HEK293 (cell line): ENCODE measurements at regions not wholly inside any gene's neighbourhood (a gene's known extent, or its start where the extent isn't known, plus 50 kb on each side); places are given as distances from the start of the nearest gene placed in this dataset.
"Not testable (repeated sequence)": the region's sequence is repeated elsewhere in the genome, so short reads cannot be mapped to it uniquely, and the experiment has no call there.

Source experiments
- CTCF ChIA-PET: fragments of 350-600 bp; formaldehyde crosslinking; extraction: SDS; loops from one replicate; lab custom pipeline; 2021; ENCODE audit warnings: antibody characterized with exemption; lab: Yijun Ruan, JAX
- POLR2A ChIA-PET: fragments of 300-600 bp; formaldehyde crosslinking; extraction: SDS; loops from one replicate; lab custom pipeline; 2020; ENCODE audit warnings: antibody characterized with exemption, inconsistent platforms; lab: Yijun Ruan, JAX
- H3K27ac ChIP-seq: fragments of 200-500 bp; sonication (Bioruptor generic); 2 replicates; pipeline ENCODE4 v1.5.1; 2014; ENCODE audit warnings: low read depth, low read length, control low read depth, inconsistent platforms; ENCODE audit errors: extremely low read depth
- H3K36me3 ChIP-seq, 2 experiments: fragments of 200-500 bp in 1 of 2; sonication (Bioruptor generic) in 1 of 2; 1 replicate in 1 of 2; 2 replicates in 1 of 2; pipeline ENCODE4 v1.5.1; 2014 to 2017; ENCODE audit warnings: inconsistent platforms in 2 of 2, low read length in 2 of 2; ENCODE audit not compliant: control insufficient read depth in 2 of 2, insufficient read depth in 1 of 2
- H3K4me1 ChIP-seq: fragments of 200-500 bp; sonication (Bioruptor generic); 2 replicates; pipeline ENCODE4 v1.5.1; 2014; ENCODE audit warnings: mild to moderate bottlenecking, low read length, inconsistent platforms; ENCODE audit not compliant: control insufficient read depth, insufficient read depth
- H3K4me3 ChIP-seq: 2 replicates; pipeline ENCODE4 v1.5.1; 2011; ENCODE audit warnings: low read depth, mild to moderate bottlenecking, control low read depth, low read length, moderate library complexity
- H3K9me3 ChIP-seq: fragments of 200-500 bp; sonication (Bioruptor generic); 2 replicates; pipeline ENCODE4 v1.5.1; 2014; ENCODE audit warnings: low read depth, low read length, inconsistent platforms; ENCODE audit not compliant: control insufficient read depth, insufficient read depth
- GLIS2 ChIP-seq: fragments of 450-650 bp; formaldehyde crosslinking; IDR thresholded peaks from 2 replicates; pipeline ENCODE4 v1.5.1; 2016; ENCODE audit warnings: missing biosample characterization, missing genetic modification characterization
- ZEB2 ChIP-seq: fragments of 450-650 bp; formaldehyde crosslinking; IDR thresholded peaks from 2 replicates; pipeline ENCODE4 v1.5.1; 2016; ENCODE audit warnings: missing biosample characterization, missing genetic modification characterization
- ZFP69B ChIP-seq: fragments of 450-650 bp; formaldehyde crosslinking; IDR thresholded peaks from 2 replicates; pipeline ENCODE4 v1.5.1; 2016; ENCODE audit warnings: missing biosample characterization, missing genetic modification characterization
- ZNF10 ChIP-seq: fragments of 450-650 bp; formaldehyde crosslinking; IDR thresholded peaks from 2 replicates; pipeline ENCODE4 v1.5.1; 2017; ENCODE audit warnings: missing biosample characterization, missing genetic modification characterization
- ZNF350 ChIP-seq: fragments of 450-650 bp; formaldehyde crosslinking; IDR thresholded peaks from 2 replicates; pipeline ENCODE4 v1.5.0; 2017; ENCODE audit warnings: missing biosample characterization, mild to moderate bottlenecking, missing genetic modification characterization
- ZNF48 ChIP-seq: fragments of 450-650 bp; formaldehyde crosslinking; IDR thresholded peaks from 2 replicates; pipeline ENCODE4 v1.5.1; 2016; ENCODE audit warnings: missing biosample characterization, missing genetic modification characterization
- ZNF561 ChIP-seq: fragments of 450-650 bp; IDR thresholded peaks from 2 replicates; pipeline ENCODE4 v1.5.1; 2018; ENCODE audit warnings: missing biosample characterization, missing genetic modification characterization, borderline replicate concordance
- ZNF585B ChIP-seq: fragments of 450-650 bp; formaldehyde crosslinking; IDR thresholded peaks from 2 replicates; pipeline ENCODE4 v1.5.1; 2016; ENCODE audit warnings: missing biosample characterization, missing genetic modification characterization
- ZNF677 ChIP-seq: fragments of 450-650 bp; IDR thresholded peaks from 2 replicates; pipeline ENCODE4 v1.5.0; 2018; ENCODE audit warnings: missing biosample characterization, mild to moderate bottlenecking, missing genetic modification characterization, moderate library complexity
- ZNF785 ChIP-seq: fragments of 450-650 bp; formaldehyde crosslinking; IDR thresholded peaks from 2 replicates; pipeline ENCODE4 v1.5.1; 2016; ENCODE audit warnings: missing biosample characterization, missing genetic modification characterization
- TF ChIP-seq, protein P1 (sequence below): fragments of 450-650 bp; formaldehyde crosslinking; IDR thresholded peaks from 2 replicates; pipeline ENCODE4 v1.5.1; 2017; ENCODE audit warnings: missing biosample characterization, missing genetic modification characterization
- TF ChIP-seq, protein P2 (sequence below): fragments of 450-650 bp; formaldehyde crosslinking; IDR thresholded peaks from 2 replicates; pipeline ENCODE4 v1.5.1; 2016; ENCODE audit warnings: missing biosample characterization, missing genetic modification characterization
- TF ChIP-seq, protein P3 (sequence below): fragments of 450-650 bp; formaldehyde crosslinking; IDR thresholded peaks from 2 replicates; pipeline ENCODE4 v1.5.1; 2016; ENCODE audit warnings: missing biosample characterization, missing genetic modification characterization

DNA sequence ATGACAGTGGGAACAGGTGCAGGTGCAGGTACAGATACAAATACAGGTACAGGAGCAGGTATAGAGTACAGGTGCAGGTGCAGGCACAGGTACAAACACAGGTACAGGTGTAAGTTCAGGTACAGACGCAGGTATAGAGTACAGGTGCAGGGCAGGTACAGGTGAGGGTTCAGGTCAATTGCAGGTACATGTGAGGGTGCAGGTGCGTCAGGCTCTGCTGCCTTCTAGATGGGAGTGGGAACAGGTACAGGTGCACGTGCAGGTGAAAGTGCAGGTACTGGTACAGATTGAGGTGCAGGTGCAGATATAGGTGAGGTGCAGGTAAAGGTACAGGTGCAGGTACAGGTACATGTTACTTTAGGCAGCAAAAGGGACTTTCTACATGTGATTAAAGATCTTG, 85.7 kb downstream of the CRLF2 start:
- POLR2A ChIA-PET, result no interaction called here
- no peaks in the 10 kb centered on the region for H3K4me1 ChIP-seq
- H3K4me3 ChIP-seq, result no peak overlapping the region
- no peaks in the 10 kb centered on the region for H3K36me3 ChIP-seq
- CTCF ChIA-PET, result no interaction called here
- no peaks in the 10 kb centered on the region for H3K9me3 ChIP-seq
- no peak overlapping the region for H3K27ac ChIP-seq
- TF ChIP-seq ZNF48 (tag by site-specific recombination), result no peak
- TF ChIP-seq, protein P1, sequence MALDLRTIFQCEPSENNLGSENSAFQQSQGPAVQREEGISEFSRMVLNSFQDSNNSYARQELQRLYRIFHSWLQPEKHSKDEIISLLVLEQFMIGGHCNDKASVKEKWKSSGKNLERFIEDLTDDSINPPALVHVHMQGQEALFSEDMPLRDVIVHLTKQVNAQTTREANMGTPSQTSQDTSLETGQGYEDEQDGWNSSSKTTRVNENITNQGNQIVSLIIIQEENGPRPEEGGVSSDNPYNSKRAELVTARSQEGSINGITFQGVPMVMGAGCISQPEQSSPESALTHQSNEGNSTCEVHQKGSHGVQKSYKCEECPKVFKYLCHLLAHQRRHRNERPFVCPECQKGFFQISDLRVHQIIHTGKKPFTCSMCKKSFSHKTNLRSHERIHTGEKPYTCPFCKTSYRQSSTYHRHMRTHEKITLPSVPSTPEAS, result no peak
- TF ChIP-seq ZEB2 (tag by site-specific recombination), result peak; percentile 98

DNA sequence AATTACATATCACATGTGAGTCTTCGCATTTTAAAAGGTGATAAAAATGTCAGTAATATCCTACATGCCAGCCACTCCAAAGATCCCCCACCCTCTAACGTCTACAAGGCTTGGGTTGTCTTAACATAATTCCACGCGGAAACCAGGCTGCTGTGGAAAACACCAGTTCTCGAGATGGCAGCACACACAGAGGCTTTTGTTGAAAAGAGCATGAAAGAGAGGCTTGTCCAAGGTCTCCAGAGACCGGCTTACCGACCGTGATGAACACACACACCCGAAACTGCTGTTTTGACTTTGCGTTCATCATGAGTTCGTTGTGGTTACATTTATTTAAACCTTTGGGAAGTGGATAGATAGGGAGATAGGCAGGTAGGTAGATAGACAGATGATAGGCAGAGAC, 87.9 kb downstream of the CRLF2 start:
- Histone ChIP-seq H3K4me3 (no peak overlapping the region), H3K4me1 (no peaks in the 10 kb centered on the region), H3K9me3 (no peaks in the 10 kb centered on the region), H3K36me3 (no peaks in the 10 kb centered on the region), H3K27ac (no peak overlapping the region)
- TF ChIP-seq, protein P2, sequence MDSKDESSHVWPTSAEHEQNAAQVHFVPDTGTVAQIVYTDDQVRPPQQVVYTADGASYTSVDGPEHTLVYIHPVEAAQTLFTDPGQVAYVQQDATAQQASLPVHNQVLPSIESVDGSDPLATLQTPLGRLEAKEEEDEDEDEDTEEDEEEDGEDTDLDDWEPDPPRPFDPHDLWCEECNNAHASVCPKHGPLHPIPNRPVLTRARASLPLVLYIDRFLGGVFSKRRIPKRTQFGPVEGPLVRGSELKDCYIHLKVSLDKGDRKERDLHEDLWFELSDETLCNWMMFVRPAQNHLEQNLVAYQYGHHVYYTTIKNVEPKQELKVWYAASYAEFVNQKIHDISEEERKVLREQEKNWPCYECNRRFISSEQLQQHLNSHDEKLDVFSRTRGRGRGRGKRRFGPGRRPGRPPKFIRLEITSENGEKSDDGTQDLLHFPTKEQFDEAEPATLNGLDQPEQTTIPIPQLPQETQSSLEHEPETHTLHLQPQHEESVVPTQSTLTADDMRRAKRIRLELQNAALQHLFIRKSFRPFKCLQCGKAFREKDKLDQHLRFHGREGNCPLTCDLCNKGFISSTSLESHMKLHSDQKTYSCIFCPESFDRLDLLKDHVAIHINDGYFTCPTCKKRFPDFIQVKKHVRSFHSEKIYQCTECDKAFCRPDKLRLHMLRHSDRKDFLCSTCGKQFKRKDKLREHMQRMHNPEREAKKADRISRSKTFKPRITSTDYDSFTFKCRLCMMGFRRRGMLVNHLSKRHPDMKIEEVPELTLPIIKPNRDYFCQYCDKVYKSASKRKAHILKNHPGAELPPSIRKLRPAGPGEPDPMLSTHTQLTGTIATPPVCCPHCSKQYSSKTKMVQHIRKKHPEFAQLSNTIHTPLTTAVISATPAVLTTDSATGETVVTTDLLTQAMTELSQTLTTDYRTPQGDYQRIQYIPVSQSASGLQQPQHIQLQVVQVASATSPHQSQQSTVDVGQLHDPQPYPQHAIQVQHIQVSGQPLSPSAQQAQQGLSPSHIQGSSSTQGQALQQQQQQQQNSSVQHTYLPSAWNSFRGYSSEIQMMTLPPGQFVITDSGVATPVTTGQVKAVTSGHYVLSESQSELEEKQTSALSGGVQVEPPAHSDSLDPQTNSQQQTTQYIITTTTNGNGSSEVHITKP, result no peak
- TF ChIP-seq ZNF350 (tag by site-specific recombination) (no peak), GLIS2 (tag by site-specific recombination) (no peak), ZNF585B (tag by site-specific recombination) (no peak), ZNF677 (tag by site-specific recombination) (no peak), ZFP69B (tag by site-specific recombination) (no peak), ZNF10 (tag by site-specific recombination) (no peak), ZNF561 (no peak)
- TF ChIP-seq, protein P3, sequence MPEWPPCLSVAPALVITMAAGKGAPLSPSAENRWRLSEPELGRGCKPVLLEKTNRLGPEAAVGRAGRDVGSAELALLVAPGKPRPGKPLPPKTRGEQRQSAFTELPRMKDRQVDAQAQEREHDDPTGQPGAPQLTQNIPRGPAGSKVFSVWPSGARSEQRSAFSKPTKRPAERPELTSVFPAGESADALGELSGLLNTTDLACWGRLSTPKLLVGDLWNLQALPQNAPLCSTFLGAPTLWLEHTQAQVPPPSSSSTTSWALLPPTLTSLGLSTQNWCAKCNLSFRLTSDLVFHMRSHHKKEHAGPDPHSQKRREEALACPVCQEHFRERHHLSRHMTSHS, result no peak
- POLR2A ChIA-PET, result no interaction called here
- CTCF ChIA-PET, result no interaction called here

DNA sequence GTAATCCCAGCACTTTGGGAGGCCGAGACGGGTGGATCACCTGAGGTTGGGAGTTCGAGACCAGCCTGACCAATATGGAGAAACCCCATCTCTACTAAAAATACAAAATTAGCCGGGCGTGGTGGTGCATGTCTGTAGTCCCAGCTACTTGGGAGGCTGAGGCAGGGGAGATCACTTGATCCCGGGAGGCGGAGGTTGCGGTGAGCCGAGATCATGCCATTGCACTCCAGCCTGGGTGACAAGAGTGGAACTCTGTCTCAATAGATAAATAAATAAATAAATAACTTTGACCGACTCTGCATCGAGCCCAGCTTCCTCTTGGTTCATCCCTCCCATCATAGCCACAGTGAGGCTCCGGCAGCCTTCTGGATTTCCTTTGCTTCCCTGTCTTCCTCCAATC, 89.6 kb downstream of the CRLF2 start:
- POLR2A ChIA-PET, H3K9me3 ChIP-seq, H3K4me1 ChIP-seq, H3K27ac ChIP-seq, H3K4me3 ChIP-seq, H3K36me3 ChIP-seq, CTCF ChIA-PET: not testable (repeated sequence)

DNA sequence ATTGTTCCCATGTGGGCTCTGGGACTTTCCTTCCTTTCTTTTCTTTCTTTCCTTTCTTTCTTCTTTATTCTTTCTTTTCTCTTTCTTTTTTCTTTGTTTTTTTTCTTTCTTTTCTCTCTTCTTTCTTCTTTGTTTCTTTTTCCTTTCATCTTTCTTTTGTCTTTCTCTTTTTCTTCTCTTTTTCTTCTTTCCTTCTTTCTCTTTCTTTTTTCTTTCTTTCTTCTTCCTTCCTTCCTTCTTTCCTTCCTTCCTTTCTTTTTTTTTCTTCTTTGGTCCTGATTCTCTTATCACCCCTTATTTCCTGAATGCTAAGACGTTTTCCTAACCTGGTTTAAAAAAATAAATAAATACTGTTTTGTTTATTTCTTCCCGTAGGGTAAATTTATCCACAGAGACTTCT, 93.2 kb downstream of the CRLF2 start:
- H3K4me1 ChIP-seq, result no peaks in the 10 kb centered on the region
- H3K27ac ChIP-seq, result no peak overlapping the region
- H3K4me3 ChIP-seq, result no peak overlapping the region
- H3K9me3 ChIP-seq, result no peaks in the 10 kb centered on the region
- H3K36me3 ChIP-seq, result no peaks in the 10 kb centered on the region
- no peak for TF ChIP-seq ZNF785 (tag by site-specific recombination)
- POLR2A ChIA-PET, result no interaction called here
- CTCF ChIA-PET, result no interaction called here
